Umbilical cord (tissue), 1 donor: ENCODE measurements at regions not wholly inside any gene's neighbourhood (a gene's known extent, or its start where the extent isn't known, plus 50 kb on each side); places are given as distances from the start of the nearest gene placed in this dataset.
A peak's percentile ranks its signal among the peaks of the same experiment; 100 is the strongest.
"Not testable (repeated sequence)": the region's sequence is repeated elsewhere in the genome, so short reads cannot be mapped to it uniquely, and the experiment has no call there.

ENCODE experiments used
- DNase-seq: peaks from one replicate; pipeline ENCODE4 v3.0.0-alpha.2; 2015; ENCODE audit warnings: low spot score

DNA sequence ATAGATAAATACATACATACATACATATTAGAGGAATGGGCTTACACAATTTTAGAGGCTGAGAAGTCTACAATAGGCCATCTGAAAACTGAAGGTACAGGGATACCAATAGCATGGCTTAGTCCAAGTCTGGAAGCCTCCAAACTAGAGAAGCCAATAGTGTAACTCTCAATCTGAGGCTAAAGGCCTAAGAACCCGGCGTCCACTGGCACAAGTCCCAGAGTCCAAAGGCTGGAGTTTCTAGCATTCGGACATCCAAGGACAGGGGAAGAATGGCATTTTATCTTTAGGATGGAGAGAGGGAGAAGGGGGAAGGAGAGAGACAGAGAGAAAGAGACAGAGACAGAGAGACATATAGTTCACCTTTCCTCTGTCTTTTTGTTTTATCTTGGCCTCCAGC is 63.7 kb upstream of the SYT4 start:
- no peak for DNase-seq

DNA sequence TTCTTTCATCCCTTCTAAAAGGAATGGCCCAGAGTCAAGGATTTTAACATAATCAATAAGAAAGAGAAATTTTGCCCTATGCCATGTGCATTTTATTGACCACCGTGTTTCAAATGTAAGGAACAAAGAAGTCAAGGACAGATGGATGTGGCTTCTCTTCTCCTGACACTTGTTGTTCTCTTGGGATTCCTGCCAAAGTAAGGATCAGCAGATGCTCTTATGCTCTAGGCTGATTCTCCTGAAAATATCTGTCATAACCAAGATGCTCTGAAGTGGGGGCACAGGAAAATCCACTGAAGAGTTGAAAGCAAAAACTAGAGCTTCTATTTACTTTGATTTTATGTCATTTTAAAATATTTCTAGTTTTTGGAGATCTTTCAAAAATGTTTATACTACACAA is 72.9 kb upstream of the SYT4 start:
- DNase-seq = no peak

DNA sequence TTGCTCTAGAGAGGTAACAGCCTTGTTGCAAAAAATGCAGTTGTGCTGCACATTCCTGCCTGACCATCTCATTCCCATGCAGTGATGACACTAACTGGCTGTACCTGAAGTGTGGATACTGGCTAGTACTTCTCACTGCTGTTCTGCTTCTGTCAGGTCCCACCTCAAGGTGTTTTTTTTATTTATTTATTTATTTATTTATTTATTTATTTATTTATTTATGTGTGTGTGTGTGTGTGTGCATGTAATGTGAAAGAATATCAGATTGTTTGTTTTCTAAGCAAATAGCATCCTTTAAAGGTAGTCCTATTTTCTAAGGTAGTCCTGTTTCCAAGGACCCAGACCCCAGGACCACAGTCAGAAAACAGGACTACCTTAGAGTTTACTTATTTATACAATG is 87.2 kb upstream of the SYT4 start:
- no peak for DNase-seq

DNA sequence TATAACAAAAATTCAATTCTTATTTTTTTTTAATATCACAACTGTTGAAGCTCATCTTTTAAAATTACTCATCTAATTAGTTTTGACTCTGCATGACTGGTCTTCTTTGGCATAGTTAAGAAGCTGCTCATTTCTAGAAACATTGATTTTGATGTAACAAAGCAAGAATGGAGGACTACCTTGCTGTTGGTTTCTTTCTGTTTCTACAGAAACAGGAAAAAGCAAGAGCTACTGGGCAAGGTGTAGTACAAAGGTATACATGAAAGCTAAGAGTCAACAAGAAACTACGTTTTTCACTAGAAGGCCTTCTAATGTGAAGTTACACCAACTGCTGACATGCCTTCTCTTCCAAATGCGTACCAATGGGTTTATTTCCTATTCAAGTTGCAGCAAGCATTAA is 90.6 kb upstream of the SYT4 start:
- no peak for DNase-seq

DNA sequence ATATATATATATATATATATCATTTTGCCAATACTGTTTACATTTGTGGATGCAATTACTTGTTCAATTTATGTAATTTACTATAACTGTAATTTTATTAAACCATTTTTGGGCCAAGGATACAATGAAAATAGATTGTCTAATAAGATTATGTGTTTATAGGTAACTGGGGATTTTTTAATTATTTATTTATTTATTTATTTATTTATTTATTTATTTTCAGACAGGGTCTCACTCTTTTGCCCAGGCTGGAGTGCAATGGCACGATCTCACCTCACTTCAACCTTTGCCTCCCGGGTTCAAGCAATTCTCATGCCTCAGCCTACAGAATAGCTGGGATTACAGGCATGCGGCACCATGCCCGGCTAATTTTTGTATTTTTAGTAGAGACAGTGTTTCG is 92.0 kb upstream of the SYT4 start:
- DNase-seq = not testable (repeated sequence)

DNA sequence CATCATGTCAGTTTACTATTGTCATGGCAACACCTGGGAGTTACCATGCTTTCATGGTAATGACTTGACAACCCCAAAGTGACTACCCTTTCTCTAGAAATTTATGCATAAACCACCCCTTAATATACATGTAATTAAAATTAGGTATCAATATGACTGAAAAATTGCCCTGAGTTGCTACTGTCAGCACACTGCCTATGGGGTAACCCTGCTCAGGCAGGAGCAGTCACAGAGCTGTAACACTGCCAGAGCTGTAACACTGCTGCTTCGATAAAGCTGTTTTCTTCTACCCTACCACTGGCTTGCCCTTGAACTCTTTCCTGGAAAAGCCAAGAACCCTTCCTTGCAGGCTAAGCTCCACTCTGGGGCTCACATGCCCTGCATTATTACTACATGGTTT is 95.5 kb upstream of the SYT4 start:
- DNase-seq = no peak

DNA sequence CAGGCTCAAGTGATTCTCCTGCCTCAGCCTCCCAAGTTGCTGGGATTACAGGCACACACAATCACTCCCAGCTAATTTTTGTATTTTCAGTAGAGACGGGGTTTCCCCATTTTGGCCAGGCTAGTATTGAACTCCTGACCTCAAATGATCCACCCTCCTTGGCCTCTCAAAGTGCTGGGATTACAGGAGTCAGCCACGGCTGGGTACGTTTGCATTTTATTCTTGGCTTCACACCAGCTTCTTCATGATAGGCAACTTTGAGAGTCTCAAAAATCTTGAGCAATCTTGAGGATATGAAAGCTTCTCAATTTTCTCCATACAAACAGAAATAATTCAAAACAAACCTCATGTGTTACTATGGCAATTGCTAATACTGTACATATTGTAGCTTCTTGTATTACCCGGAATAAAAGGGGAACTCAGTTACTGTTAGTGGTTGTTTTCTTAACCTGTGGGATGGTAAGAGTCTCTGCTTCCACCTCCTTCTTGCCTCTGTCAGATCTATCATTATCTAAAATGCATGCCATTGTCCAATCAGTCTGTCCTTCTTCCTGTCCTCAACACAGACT is 102.9 kb upstream of the SYT4 start:
- no peak for DNase-seq

DNA sequence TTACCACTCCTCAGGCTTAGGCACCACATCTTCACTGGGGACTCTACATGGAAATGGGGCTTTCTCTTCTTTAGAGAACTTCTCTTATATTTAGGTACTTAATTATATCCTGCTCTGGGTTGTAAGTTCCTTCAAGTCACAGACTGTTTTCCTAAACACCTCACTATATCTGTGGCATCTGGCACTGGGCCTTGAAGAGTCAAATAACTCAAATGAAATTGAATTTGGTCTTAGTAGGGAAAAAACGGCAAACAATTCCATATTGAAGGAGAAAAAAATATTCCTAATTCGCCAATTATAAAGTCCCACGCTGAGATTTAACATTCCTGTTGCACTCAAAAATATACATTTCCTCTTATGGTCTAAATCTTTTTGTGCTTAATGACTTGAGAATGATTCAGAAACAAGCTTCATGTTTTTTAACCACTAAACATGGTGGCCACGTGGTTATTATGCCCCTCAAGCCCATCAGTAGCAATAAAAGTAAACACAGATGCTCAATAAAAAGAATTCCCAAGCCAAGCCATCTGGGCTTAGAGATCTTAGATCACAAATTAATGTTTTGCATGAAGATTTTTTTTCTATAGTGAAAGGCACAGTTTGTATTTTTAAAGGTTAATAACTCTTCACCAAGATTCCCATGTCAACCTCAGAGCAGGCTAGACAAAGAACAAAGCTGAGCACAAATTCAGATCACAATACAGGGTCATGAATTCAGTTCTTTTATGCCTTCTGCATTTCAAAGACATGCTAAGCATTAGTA is 105.5 kb upstream of the SYT4 start:
- no peak for DNase-seq

DNA sequence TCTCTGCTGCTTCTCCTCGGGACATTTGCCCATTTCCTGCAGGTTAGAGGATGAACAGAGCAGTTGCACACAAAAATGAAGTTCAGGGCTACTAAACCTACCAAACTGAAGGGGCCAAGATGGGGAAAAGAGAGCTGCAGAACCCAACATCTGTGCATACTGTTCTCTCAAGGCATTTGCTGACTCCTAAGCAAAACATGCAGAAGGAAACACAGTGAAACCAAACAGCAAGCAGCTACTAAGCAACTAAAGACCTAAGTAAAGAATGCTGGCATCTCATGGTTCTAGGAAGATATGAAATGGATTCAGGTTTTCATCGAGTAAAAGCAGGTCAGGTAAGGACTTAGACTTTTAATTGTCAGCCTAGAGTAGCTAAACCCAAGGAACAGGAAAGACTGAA is 111.9 kb upstream of the SYT4 start:
- DNase-seq = peak; percentile 54

DNA sequence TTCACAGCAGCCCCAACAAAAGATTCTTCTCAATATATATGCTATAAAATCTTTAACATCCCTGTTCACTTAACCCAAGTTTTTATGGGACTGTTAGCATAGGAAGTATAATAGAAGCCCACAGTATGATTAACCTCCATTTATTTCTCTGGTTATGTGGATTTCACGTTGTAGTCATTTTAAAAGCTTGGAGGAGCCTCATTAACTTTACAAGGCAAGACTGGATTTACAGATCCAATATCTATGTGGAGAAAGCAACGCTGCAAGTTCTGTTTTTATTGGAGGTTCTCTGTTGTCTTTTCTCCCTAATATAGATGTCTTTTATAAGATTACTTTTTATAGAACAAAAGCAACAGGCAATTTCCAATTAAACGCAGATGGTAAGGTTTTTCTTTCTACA is 114.9 kb upstream of the SYT4 start:
- no peak for DNase-seq

DNA sequence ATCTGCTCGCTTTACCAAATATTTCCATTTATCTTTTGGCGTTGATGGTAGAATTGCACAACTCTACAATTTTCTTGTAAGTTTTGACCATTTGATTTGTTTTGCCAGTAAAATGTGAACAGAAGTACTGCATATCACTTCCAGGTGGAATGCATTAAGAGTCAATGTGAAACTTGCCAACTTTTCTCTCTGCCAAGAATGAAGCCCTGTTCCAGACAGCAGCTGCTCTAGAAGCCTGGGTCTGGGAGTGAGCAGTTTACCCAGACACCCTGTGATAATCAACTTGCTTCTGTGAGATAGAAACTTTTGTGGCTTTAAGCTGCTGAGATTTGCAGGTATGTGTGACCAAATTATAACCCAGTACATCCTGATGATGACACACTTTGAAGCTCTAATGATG is 115.9 kb upstream of the SYT4 start:
- DNase-seq = peak; percentile 77

DNA sequence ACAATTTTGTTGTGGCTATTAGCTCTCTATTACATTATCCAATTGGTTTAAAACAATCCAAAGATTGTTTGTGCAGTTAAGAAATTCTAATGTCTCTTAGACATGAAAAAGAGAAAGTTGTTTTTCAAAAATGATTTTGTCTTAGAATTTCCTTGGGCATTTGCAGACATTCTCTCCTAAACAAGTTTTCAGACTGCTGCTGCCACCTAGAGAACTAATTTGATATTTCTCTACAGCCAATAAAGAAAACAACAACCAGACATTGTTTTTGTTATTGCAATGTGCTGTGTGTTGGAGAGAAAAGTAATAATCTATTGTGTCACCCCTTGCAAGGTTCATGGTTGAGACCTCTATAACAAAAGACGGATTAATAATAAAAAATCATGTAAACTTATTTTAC is 119.0 kb upstream of the SYT4 start:
- peak; percentile 49 for DNase-seq

DNA sequence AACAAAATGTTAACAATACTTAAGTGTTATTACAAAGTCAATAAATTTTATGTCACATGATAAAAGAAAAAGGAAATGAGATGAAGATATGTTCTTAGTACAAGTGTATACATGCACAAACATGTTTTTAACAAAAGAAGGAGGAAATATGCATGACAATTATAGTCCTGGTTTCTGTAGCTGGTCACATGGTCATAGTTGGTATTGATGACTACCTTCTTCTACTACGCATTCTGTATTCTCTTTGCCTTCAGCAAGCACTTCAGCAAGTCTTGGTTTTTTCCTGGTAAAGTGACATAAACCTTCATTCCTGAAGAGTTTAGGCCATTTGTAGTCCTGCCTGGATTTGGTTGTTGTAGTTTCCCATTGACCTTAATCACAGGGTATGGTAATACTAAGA is 121.3 kb upstream of the SYT4 start:
- DNase-seq = no peak

DNA sequence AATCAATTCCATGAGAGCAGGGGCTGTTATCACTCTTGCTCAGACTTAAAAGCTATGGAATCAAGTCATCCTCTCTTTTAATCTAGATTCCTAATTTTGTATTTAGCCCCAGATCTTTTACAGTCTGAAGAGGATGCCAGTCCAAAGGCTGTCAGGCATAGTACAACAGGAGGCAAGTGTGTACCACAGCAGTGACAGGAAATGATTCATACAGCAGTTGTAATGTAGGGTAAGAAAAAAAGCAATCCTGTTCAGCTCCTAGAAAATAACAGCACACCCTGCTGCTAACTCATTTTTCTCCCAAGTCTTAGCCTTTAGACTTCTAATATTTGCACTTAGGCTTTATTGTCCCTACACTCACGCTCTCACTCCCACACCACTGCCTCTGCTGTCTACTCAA is 127.8 kb upstream of the SYT4 start:
- DNase-seq = no peak

DNA sequence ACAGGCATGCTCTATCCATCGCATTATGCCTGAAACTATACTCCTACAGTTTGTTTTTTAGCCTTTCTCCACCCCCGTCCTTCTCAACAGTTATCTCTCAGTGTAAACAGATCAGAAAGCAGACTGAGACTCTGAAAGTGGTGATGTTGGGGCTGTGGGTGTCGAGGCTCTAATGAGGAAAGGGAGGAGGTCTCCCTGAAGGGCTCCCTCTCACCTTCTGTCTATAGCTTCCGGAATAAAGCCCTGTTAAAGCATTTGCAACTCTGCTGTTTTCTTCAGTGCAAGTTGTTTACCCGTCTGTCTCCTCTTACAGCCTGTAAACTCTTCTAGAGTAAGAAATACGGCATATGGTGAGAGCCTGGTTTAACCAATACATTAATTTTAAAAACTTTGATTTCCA is 136.7 kb upstream of the SYT4 start:
- no peak for DNase-seq

DNA sequence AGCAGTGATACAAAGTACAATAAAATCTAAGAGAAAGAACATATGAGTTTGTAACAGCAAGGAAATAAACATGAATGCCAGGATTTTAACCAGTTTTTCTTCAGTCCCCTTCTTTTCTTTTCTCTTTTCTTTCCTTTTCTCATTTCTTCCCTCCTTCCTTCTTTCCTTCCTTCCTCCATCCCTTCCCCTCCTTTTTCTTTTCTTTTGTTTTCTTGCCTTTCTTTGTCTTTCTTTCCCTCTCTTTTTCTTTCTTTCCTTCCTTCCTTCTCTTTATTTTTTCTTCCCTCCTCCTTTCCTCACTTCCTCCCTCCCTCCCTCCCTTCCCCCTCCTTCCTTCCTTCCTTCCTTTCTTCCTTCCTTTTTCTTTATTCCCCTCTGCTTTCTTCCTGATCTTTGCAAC is 142.8 kb upstream of the SYT4 start:
- DNase-seq = no peak

DNA sequence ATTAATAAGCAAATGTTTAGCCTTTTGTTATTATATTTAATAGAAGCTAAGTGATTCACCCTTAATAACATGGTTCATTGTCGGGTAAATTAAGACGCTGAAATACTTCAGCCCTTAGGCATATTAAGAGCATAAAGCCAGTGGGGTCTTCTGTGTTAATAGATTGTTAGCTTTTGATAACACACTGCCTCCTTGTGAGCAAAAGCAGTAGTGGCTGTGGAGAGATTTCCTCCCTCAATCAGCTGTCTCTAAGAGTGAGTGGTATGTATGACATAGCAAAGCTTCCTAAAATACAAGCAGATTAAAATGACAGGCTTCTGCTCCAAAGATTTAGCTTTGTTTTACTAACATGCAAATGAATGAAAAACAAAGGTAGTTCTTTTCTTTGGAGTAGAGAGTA is 143.7 kb upstream of the SYT4 start:
- DNase-seq = no peak

DNA sequence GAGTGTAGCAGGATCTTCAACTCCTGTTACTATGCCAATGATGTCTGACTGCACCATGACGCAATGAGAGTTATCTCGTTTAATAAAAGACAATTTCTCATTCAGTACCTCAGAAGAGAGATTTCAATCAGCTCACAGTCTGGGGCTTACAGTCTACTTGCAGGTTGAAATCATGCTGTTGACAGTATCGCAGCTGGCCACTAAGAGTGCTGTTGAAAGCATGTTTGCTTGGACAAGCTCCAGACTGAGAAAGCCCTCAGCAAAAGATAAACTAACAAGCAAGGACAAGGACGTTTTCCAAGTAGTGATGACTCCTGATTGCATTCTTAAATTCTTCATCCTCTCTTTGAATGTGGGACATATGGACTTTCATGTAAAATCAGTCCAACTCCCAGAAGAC is 145.2 kb upstream of the SYT4 start:
- peak; percentile 27 for DNase-seq

DNA sequence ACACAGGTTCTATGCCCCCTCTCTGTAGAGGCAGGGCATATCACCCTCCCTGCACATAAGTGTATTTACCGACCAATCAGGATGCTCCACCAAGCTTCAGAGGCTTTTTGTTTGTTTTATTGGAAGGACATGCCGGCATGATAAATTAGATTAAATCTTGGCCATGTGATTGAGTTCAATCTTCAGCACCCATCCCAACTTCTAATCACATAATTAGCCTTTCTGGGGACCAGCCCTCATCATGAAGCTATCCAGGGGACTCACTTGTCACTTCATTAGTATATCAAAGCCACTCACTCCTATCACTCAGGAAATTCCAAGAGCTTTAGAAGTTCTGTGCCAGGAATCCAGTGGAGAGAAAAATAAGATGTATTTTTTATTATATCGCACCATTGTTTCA is 158.6 kb upstream of the SYT4 start:
- DNase-seq = no peak

DNA sequence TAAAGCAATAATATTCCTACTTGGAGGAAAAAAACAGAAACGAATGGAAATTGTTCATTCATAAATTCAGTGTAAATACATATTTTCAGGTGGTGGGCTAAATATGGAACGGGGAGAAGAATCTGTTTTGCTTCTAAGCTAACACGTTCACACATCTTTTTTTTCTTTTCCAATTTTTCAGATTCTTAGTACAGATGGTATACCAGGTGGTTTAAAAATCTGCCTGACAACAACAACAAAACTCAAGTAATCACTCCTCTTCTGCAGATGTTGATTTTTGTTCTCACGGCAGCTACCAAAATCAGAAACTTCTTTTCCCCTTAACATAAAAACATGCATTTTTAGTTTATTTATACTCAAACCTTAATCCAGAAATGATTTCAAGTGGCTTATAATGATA is 164.8 kb upstream of the SYT4 start:
- DNase-seq = no peak

DNA sequence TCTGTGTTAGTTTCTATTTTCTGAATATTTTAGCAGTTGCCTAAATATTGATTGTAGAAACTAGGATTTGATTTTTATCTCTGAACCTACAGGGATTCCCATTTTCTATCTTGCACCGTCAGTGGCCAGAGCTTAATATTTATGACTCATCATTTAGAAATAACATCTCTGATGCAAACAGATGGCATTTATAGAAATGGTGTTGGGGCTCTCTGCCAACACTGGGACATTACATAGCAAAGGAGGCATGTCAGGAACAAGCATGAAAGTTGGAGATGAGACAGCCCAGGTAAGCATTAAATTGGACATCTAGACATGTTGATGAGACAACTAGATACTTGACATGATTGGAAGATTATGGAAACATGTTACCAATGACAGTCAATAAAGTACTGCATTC is 165.3 kb upstream of the SYT4 start:
- no peak for DNase-seq

DNA sequence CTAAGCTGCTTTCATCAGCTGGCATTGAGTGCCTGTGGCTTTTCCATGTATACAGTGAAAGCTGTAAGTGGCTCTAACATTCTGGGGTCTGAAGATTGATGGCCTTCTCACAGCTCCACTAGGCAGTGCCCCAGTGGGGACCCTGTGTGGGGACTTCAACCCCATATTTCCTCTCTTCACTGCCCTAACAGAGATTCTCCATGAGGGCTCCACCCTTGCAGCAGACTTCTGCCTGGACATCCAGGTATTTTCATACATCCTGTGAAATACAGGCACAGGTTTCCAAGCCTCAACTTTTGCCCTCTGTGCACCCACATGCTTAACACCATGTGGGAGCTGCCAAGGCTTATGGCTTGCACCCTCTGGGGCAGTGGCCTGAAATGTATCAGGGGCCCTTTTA is 188.2 kb upstream of the SYT4 start:
- DNase-seq = no peak

DNA sequence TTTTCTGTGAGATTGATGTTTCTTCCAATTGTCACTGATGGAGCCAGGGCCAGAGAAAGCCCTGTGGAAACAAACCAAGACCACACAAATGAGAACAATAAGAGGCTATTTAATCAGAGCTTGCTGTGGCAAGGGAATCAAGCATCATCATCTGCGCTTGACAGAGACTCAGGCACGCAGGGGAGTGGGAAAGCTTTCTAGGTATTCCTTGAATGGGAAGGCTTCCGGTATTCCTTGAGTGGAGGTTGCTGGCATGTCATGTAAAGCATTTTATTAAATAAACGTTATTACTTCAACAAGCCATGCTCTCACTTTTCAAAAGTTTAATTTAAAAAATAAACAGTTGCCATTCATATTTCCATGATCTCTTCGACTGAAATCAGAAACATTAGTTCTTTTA is 194.6 kb upstream of the SYT4 start:
- no peak for DNase-seq

DNA sequence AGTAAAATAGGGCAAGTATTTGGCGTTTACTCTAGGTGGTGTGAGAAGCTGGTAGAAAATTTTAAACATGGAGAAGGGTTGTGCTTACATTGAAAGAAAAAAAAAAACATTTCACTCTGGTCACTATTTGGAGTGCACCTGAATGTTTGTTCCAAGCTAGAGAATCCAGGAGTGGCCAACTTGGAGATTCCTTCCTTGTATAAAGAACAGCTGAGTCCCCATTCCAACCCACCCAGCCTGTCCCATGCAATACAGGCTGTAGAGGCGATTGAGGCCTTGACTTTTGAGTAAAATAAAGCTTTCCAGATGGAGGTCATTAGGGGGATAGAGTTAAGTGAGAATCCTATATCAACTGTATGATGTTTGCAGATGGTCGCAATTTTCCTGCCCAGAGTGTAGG is 203.8 kb upstream of the SYT4 start:
- no peak for DNase-seq
